Inferior parietal cortex (tissue), 1 donor: ENCODE measurements at regions not wholly inside any gene's neighbourhood (a gene's known extent, or its start where the extent isn't known, plus 50 kb on each side); places are given as distances from the start of the nearest gene placed in this dataset.
"Not testable (repeated sequence)": the region's sequence is repeated elsewhere in the genome, so short reads cannot be mapped to it uniquely, and the experiment has no call there.

Source experiments
- DNase-seq: peaks from one replicate; pipeline ENCODE4 v3.0.0-alpha.2; 2016; ENCODE audit errors: extremely low spot score

DNA sequence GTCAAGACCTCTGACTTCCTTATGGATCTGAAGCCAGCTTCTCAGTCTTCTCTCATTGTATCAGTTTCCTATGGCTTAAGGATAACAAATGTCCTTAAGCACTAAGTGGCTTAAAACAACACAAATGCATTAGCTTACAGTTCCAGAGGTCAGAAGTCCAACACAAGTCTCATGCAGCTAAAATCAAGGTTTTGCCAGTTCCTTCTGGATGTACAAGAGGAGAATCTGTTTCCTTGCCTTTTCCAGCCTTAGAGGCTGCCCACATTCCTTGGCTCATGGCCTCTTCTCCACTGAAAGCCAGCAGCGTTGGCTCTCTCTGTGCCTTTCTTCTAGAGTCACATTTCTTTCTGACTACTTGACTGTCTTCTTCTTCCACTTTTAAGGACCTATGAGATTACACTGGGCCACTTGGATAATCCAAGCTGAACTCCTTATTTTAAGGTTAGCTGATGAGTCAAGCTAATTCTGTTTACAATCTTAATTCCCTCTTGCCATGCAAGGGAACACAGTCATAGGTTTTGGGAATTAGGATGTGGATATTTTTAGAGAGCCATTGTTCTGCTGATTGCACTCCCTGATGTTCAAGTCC lies 179.0 kb downstream of the BCAS1 start:
- no peak for DNase-seq

DNA sequence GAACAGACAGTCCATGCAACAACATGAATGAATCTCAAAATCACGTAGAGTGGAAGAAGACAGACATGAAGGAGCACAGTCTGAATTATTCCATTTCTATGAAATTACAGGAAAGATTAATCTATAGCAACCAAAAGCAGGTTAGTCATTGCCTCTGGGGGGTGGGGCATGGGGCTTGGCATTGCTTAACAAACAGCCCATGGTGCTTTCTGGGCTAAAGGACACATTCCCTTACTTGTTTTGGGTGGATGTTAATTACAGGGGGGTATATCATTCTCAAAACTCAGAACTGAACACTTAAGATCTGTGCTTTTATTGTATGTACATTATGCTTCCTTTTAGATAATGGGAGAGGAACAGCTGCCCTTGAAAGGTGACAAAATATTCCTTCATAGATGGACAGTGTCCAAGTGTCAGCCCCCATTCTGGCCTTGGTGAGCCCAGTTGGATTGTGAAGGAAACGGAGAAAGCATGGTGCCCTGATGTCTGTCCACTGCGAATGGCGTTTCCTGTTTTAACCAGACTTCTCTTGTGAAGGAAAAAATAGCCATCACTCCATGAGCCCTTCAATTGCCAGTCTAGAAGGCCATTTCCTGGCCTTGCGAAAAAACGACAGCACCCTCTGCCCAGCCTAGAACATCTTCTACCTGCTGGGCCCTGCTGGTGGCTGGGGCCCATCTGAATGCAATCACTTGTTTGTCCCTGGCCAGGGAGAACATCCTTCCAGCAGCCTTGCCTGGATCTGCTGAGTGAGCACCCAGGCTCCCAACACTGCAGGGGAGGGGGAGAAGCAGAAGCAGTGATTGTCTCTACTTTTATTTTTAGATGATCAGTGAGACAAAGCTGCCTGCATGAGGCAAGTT lies 179.7 kb downstream of the BCAS1 start:
- no peak for DNase-seq

DNA sequence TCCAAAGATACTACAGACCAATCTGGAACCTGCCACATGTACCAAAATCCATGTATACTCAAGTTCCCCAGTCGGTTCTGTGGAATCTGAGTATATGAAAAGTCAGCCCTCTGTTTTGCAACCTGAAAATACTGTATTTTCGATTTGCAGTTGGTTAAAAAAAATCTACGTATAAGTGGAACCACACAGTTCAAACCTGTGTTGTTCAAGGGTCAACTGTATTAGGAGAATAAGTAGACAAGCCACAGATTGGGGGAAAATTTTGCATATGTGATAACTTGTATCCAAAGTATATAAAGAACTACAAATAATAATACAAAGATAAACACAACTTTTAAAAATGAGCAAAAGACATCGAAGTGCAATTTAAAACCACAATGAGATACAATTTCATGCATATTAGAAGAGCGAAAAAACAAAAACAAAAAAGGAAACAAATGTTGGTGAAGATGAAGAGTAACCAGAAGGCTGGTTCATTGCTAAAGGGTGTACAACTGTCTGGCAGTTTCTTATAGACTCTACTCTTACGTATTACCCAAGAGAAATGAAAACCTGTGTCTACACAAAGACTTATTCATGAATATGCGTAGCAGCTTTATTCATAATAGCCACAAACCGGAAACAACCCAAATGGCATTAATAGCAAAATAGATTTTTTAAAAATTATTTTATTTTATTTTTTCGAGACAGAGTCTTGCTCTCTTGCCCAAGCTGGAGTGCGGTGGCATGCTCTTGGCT lies 180.8 kb downstream of the BCAS1 start:
- no peak for DNase-seq

- no peak for DNase-seq
Measured at GRCh38 chr20:53888951-53889350, 181.4 kb downstream of the BCAS1 start.

DNA sequence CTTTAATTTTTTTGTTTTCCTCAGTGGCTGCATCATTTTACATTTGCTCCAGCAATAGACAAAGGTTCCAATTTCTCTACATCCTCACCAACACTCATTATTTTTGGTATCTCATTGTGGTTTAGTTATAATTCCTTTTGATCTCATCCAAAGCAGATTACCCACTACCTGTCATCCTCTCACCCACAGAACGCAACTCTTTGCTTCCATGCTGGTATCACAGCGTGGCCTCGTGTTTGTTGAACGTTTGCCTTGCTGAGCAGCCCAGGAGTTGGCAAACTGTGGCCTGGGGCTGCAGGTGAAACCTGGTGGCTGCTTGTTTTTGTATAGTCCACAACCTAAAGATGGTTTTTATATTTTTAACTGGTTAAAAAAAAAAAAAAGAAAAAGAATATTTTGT lies 181.9 kb downstream of the BCAS1 start:
- no peak for DNase-seq

- no peak for DNase-seq
Measured at GRCh38 chr20:53887973-53888372, 182.4 kb downstream of the BCAS1 start.

DNA sequence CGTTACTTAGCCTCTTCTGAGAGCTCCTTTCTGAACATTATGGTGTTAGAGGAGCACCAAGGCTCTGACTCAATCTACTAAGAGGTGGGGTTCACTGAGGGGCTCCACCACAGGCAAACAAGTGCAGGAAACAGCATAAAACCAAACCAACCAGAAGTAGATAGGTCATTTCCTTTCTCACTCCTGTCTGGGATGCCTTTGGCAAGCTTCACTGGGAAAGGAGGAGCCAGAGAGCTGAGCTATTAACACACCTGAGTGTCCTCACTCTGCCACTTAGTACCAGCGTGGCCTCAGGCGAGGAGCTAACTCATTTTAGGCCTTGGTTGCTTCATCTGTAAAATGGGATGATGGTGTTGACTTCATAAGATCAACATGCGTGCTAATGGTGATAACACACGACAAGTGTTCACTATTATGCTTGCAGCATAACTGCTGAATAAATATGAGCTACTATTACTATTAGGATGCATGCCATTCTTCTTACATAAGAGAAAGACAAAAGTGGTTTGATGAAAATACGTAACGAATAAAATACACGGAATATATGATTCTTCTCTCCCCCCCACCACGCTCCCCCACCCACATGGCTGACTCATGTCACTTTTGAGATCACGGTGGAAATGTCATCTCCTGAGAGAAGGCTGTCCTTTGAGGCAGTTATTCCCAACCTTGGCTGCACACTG lies 185.4 kb downstream of the BCAS1 start:
- DNase-seq: no peak

- DNase-seq: no peak
Measured at GRCh38 chr20:53883098-53883911, 187.1 kb downstream of the BCAS1 start.

GRCh38 chr20:53882438-53882986 lies 187.9 kb downstream of the BCAS1 start:
- not testable (repeated sequence) for DNase-seq

DNA sequence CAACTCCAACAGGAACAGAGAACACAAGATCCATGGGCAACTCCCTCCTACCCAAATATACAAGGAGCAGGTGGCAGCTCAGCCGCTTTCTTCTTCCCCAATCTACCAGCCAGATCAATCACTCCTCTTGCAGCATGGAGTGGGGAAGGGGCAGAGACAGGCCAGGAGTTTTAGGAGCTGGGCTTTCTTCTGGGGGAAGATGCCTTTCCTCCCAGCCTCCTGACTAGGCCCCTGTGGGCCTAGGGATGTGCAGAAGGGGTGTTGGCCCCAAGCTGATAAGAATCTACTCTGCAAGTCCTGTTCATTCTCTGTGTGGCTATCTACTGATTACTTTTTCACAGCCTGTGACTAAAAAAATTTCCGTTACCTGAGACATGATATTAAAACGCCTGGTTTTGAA lies 189.0 kb downstream of the BCAS1 start:
- no peak for DNase-seq

- DNase-seq: no peak
Measured at GRCh38 chr20:53880108-53880641, 190.2 kb downstream of the BCAS1 start.

- DNase-seq: no peak
Measured at GRCh38 chr20:53879048-53879684, 191.2 kb downstream of the BCAS1 start.

DNA sequence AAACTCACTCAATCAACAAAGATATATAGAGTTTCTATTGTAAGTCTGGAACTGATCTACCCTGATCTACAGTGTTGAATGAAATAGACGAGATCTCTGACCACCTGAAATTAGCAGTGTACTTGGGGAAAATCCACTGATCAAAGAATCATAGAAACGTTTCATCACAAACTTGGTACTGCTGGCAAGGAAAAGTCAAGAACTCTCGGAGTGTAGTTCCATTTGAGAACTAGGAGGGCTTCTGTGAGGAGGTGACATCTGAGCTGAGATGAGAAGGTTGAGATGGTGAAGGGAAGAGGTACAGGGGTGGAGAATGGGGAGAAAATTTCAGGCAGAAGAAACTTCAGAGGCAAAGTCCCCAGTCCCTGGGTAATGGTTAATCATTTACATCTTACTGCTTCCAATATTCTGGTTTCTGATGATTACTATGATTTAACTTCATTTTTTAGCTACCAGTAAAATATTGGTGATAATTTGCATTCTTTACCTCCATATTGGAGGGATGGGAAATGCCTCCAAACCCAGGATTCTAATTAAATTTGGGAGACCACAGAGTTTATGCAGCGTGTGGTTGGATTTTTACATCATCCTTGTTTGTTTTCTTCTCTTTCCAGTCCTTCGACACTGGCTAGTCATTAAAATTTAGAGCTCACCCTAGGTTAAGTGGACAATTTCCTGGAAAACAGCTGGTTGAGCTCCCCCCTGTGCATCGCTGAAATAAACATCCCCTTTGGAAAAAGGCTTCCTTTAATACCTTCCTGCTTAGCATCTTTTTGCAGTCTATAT lies 191.9 kb downstream of the BCAS1 start:
- no peak for DNase-seq

GRCh38 chr20:53876956-53877355 lies 193.4 kb downstream of the BCAS1 start:
- DNase-seq: no peak

GRCh38 chr20:53876470-53876869 lies 193.9 kb downstream of the BCAS1 start:
- no peak for DNase-seq

DNA sequence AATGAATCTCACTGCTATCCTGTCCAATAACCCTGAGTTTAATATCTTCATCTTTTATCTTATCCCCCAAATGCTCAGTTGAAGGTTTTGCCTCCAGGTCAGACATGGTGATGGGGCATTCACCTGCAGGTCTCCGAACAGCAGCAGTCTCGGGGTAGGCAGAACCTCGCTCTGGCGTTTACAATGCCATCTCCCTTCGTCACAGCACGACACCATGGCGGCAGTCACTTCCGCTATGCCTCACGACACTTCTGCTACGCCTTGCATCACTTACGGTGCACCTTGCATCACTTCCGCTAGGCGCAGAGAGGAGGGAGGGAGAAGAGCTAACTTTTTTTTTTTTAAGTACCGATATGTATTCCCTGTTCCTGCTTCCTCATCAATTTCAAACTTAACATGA lies 194.9 kb downstream of the BCAS1 start:
- DNase-seq: no peak

DNA sequence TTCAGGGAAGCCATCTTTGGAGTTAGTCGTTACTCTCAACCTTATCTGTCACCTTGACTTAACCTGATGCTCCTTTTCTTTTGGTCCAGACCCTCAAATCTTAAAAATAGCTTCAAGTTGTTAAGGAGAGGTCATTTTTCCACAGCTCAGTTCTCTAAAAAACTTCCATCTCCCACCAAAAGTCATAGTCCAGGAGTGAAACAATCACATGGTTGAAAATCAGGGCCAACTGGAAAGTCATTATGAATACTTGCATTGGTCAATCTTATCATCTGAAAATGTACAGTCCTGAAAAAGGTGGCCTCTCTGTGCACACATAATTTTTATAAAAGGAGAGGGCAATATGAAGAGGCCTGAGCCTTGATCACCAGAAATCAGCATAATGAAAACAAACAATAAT lies 195.7 kb downstream of the BCAS1 start:
- no peak for DNase-seq

GRCh38 chr20:53874104-53874503 lies 196.3 kb downstream of the BCAS1 start:
- DNase-seq: no peak

- DNase-seq: no peak
Measured at GRCh38 chr20:53873230-53873604, 197.2 kb downstream of the BCAS1 start.
